ENCODE measurements at regions not wholly inside any gene's neighbourhood (a gene's known extent, or its start where the extent isn't known, plus 50 kb on each side); places are given as distances from the start of the nearest gene placed in this dataset.

DNA sequence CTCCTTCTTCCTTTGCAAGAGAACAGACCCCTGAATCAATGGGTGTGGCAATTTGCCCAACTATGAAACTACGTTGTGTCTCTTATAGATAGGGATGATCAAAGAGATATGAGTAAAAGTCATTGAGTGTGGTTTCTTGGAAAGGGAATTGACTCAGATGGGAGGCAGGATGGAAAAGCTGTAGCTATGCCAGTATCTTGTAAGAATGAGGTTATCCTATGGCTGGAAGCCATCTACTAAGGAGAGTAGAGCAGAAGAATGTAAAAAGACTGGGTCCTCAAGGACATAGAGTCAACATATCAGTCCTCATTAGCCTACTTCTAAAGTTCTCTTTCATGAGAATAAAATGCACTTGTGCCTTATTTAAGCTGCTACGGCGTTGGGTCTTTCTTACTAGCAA is 78.9 kb upstream of the POU2AF2 start:
- TF ChIP-seq EZH2 (IDR thresholded peaks at IDR 0.05) (no peak), POLR2AphosphoS5 (IDR thresholded peaks at IDR 0.05; ENCODE audit: borderline replicate concordance, low read depth, low read length) (no peak)

Measured in SK-N-MC (cell line).